Chondrocyte (in vitro differentiated cells): ENCODE measurements at regions not wholly inside any gene's neighbourhood (a gene's known extent, or its start where the extent isn't known, plus 50 kb on each side); places are given as distances from the start of the nearest gene placed in this dataset.

Source experiments
- DNase-seq: peaks from one replicate; pipeline ENCODE4 v3.0.0; 2021; ENCODE audit warnings: mixed read lengths, low spot score
- H3K27ac Mint-ChIP-seq: one replicate; pipeline ENCODE4 v1.8.0; 2021; ENCODE audit warnings: mild to moderate bottlenecking, moderate library complexity, mixed read lengths; ENCODE audit not compliant: unreplicated experiment
- H3K27me3 Mint-ChIP-seq: 2 replicates; pipeline ENCODE4 v1.8.0; 2021; ENCODE audit warnings: low read depth, mixed read lengths
- H3K36me3 Mint-ChIP-seq: 2 replicates; pipeline ENCODE4 v1.8.0; 2021; ENCODE audit warnings: low read depth, mixed read lengths
- H3K4me1 Mint-ChIP-seq: 2 replicates; pipeline ENCODE4 v1.8.0; 2021; ENCODE audit warnings: low read depth, mild to moderate bottlenecking, mixed read lengths
- H3K4me3 Mint-ChIP-seq: one replicate; pipeline ENCODE4 v1.8.0; 2021; ENCODE audit warnings: mild to moderate bottlenecking, moderate library complexity, mixed read lengths; ENCODE audit not compliant: unreplicated experiment
- H3K9me3 Mint-ChIP-seq: 2 replicates; pipeline ENCODE4 v1.8.0; 2021; ENCODE audit warnings: low read depth, mixed read lengths
- CTCF ChIP-seq: fragments of 200-600 bp; sonication (generic); IDR thresholded peaks from 2 replicates; pipeline ENCODE4 v1.5.0; 2021; ENCODE audit warnings: antibody characterized with exemption, mild to moderate bottlenecking, moderate library complexity

GRCh38 chrX:97854086-97854485 lies 970.4 kb downstream of the RPA4 start:
- Mint-ChIP-seq H3K27me3 (no peaks in the 10 kb centered on the region), H3K4me3 (no peak overlapping the region), H3K27ac (no peak overlapping the region), H3K4me1 (no peaks in the 10 kb centered on the region), H3K36me3 (no peaks in the 10 kb centered on the region), H3K9me3 (peaks cover 3% of the 10 kb centered on the region)
- TF ChIP-seq CTCF = no peak
- DNase-seq = no peak

DNA sequence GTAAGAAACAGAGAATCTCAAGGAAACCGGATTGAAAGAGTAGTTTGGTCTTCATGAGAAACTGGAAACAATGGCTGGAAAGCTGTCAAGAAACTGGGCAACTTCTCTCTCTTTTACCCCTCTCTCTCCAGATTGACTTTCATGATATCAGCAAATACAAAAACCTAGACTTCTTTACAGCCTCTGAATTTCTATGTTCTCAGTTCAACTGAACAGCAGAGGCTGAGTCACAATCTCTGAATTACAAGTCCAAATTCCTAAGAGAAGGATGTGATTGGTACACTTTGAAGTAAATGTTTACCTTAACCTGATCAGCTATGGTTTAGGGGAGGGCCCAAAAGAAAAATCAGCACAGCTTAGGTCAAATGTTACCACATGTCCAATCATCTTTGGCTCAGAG lies 974.9 kb downstream of the RPA4 start:
- TF ChIP-seq CTCF = no peak
- Mint-ChIP-seq H3K27ac (no peak overlapping the region), H3K4me3 (no peak overlapping the region), H3K36me3 (no peaks in the 10 kb centered on the region), H3K9me3 (no peaks in the 10 kb centered on the region), H3K4me1 (no peaks in the 10 kb centered on the region), H3K27me3 (no peaks in the 10 kb centered on the region)
- no peak for DNase-seq

DNA sequence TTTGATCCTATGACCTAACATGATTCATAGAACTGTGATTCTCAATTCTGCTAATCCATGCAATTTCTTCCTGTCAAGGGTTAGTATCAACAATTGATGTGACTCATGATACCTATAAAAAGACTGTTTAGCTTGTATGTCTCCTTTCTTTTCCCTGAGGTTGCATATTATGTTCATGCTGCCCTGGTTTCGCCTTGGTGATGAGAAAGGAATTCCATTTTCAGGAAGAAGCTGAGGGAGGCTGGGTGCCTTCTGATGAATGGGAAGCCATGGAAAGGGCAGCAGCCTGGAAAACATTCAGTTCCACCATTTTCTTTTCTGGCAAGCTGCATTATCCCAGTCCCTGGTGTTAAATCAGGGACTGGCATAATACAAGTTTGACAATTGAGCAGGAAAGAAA lies 976.5 kb downstream of the RPA4 start:
- Mint-ChIP-seq H3K4me3 (no peak overlapping the region), H3K27ac (no peak overlapping the region), H3K4me1 (no peaks in the 10 kb centered on the region), H3K9me3 (no peaks in the 10 kb centered on the region), H3K27me3 (no peaks in the 10 kb centered on the region), H3K36me3 (no peaks in the 10 kb centered on the region)
- no peak for TF ChIP-seq CTCF
- no peak for DNase-seq

DNA sequence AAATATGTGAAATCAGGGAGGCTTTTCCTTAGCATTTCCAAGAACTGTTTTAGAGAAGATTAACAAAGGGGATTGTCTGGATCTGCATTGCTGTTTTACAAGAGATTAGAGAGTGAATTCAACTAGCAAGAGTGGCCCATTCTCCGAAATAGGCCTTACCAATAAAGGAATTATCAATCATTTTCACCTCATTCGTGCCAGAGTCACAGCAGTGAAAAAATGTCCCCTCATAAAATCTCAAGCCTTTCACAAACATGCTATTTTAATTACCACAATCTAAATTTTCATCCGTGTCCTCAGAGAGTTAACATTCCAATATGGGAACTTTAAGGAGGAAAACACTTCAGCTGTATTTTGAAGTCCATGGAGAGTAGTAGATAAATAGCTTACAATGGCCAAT lies 979.6 kb downstream of the RPA4 start:
- Mint-ChIP-seq H3K27ac (no peak overlapping the region), H3K27me3 (no peaks in the 10 kb centered on the region), H3K4me3 (no peak overlapping the region), H3K36me3 (no peaks in the 10 kb centered on the region), H3K9me3 (no peaks in the 10 kb centered on the region), H3K4me1 (no peaks in the 10 kb centered on the region)
- no peak for DNase-seq
- TF ChIP-seq CTCF = no peak

GRCh38 chrX:97867266-97867665 lies 983.6 kb downstream of the RPA4 start:
- Mint-ChIP-seq H3K4me3 (no peak overlapping the region), H3K27ac (no peak overlapping the region), H3K36me3 (no peaks in the 10 kb centered on the region), H3K27me3 (no peaks in the 10 kb centered on the region), H3K4me1 (no peaks in the 10 kb centered on the region), H3K9me3 (peaks cover 2% of the 10 kb centered on the region)
- no peak for TF ChIP-seq CTCF
- DNase-seq = no peak
